ENCODE measurements at regions not wholly inside any gene's neighbourhood (a gene's known extent, or its start where the extent isn't known, plus 50 kb on each side); places are given as distances from the start of the nearest gene placed in this dataset.
"Not testable (repeated sequence)": the region's sequence is repeated elsewhere in the genome, so short reads cannot be mapped to it uniquely, and the experiment has no call there.

DNA sequence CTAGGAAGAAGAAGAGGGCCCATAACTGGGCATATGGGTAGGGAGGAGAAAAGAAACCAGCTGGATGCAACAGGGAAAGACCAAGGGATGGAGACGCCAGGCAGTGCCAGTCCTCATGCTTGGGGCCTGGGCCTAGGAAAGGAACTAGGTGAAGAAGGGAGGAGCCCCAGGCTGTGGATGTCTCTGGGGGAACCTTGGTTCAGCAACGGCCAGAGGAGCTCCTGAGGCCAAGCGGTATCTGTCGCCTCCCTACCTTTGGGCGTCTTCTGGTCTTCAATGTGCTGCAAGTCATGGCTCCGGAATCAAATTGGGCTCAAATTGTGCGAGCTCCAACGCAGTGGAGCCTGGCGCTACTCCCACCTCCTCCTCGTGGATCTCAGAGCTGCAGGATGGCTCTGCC, 153.6 kb downstream of the FOXD4L6 start:
- TF ChIP-seq CTCF (conservative IDR thresholded peaks at IDR 0.05; ENCODE audit: low read length); EZH2phosphoT487 (IDR thresholded peaks at IDR 0.05; ENCODE audit: borderline replicate concordance, low read depth, low read length): not testable (repeated sequence)

All from OCI-LY7 (cell line).